Keratinocyte (primary cell): ENCODE measurements at regions not wholly inside any gene's neighbourhood (a gene's known extent, or its start where the extent isn't known, plus 50 kb on each side); places are given as distances from the start of the nearest gene placed in this dataset.

Experiments used
- DNase-seq: peaks from one replicate; pipeline ENCODE4 v3.0.0-alpha.2; 2011; ENCODE audit warnings: low read depth, missing footprints, low spot score
- FAIRE-seq: peaks from 2 replicates; lab custom pipeline; 2011; peaks lifted over from hg19 to GRCh38; lab: Jason Lieb, UNC
- H2AFZ ChIP-seq: 2 replicates; pipeline ENCODE4 v1.6.0; 2012; ENCODE audit warnings: low read length, control low read depth, inconsistent platforms; ENCODE audit not compliant: control insufficient read depth
- H3K27ac ChIP-seq: 2 replicates; pipeline ENCODE4 v1.5.1; 2011; ENCODE audit warnings: low read length; ENCODE audit not compliant: control insufficient read depth, insufficient read depth
- H3K27me3 ChIP-seq: 3 replicates; pipeline ENCODE4 v1.6.0; 2011; ENCODE audit warnings: low read length; ENCODE audit not compliant: control insufficient read depth, insufficient read depth; ENCODE audit errors: extremely low read depth
- H3K36me3 ChIP-seq, 2 experiments: 2 replicates in 1 of 2; 3 replicates in 1 of 2; pipeline ENCODE4 v1.5.1; 2011; ENCODE audit warnings: low read length in 2 of 2, mild to moderate bottlenecking in 1 of 2; ENCODE audit not compliant: control insufficient read depth in 2 of 2, insufficient read depth in 2 of 2; ENCODE audit errors: extremely low read depth in 1 of 2
- H3K4me1 ChIP-seq: 3 replicates; pipeline ENCODE4 v1.5.1; 2011; ENCODE audit warnings: low read length; ENCODE audit not compliant: control insufficient read depth, insufficient read depth; ENCODE audit errors: extremely low read depth
- H3K4me2 ChIP-seq: 3 replicates; pipeline ENCODE4 v1.6.0; 2011; ENCODE audit warnings: low read depth, low read length; ENCODE audit not compliant: control insufficient read depth, insufficient read depth; ENCODE audit errors: extremely low read depth
- H3K4me3 ChIP-seq, 3 experiments: fragments of 200-600 bp in 1 of 3; sonication (generic) in 1 of 3; 2 replicates in 2 of 3; 3 replicates in 1 of 3; pipeline ENCODE4 v1.5.1; 2011 to 2016; ENCODE audit warnings: low read length in 3 of 3, mild to moderate bottlenecking in 3 of 3, control low read depth in 2 of 3, inconsistent platforms in 1 of 3, low read depth in 1 of 3, mixed read lengths in 1 of 3, mixed run types in 1 of 3, moderate library complexity in 1 of 3; ENCODE audit not compliant: control insufficient read depth in 2 of 3, insufficient read depth in 2 of 3; ENCODE audit errors: extremely low read depth in 1 of 3
- H3K79me2 ChIP-seq: 2 replicates; pipeline ENCODE4 v1.6.0; 2012; ENCODE audit warnings: low read length; ENCODE audit not compliant: control insufficient read depth, insufficient read depth
- H3K9ac ChIP-seq: 3 replicates; pipeline ENCODE4 v1.6.0; 2011; ENCODE audit warnings: low read length; ENCODE audit not compliant: control insufficient read depth, insufficient read depth; ENCODE audit errors: extremely low read depth
- H3K9me1 ChIP-seq: 3 replicates; pipeline ENCODE4 v1.6.0; 2011; ENCODE audit warnings: low read length; ENCODE audit not compliant: control insufficient read depth, insufficient read depth; ENCODE audit errors: extremely low read depth
- H3K9me3 ChIP-seq: 2 replicates; pipeline ENCODE4 v1.5.1; 2012; ENCODE audit warnings: low read depth, low read length; ENCODE audit not compliant: control insufficient read depth
- H4K20me1 ChIP-seq: 3 replicates; pipeline ENCODE4 v1.6.0; 2011; ENCODE audit warnings: low read length; ENCODE audit not compliant: control insufficient read depth, insufficient read depth; ENCODE audit errors: extremely low read depth
- CTCF ChIP-seq, 3 experiments: IDR thresholded peaks in 1 of 3; conservative IDR thresholded peaks in 1 of 3; optimal IDR thresholded peaks in 1 of 3; 2 replicates in 2 of 3; 3 replicates in 1 of 3; pipeline versions ENCODE3 to v1.5.1; 2011; ENCODE audit warnings: low read length in 3 of 3, mild to moderate bottlenecking in 3 of 3, moderate library complexity in 2 of 3, control low read depth in 1 of 3, inconsistent platforms in 1 of 3; ENCODE audit not compliant: insufficient read depth in 2 of 3; ENCODE audit errors: extremely low read depth in 1 of 3
- EZH2 ChIP-seq: IDR thresholded peaks from one replicate; pipeline ENCODE4 v1.6.1; 2012; ENCODE audit warnings: inconsistent platforms, mild to moderate bottlenecking, low read length, moderate library complexity
- dilution Hi-C: fragments of 300-500 bp; cut with MboI; formaldehyde crosslinking; loops from one replicate; pipeline ENCODE4 v1.7.0; 2020; ENCODE audit warnings: low sequenced_read_pairs; ENCODE audit not compliant: extremely low pct_ligation_motif_present

- dilution Hi-C loops = no loop called here
- no peak overlapping the region for H3K27ac ChIP-seq
- H3K79me2 ChIP-seq = no peaks in the 10 kb centered on the region
- H3K4me1 ChIP-seq = no peaks in the 10 kb centered on the region
- no peak overlapping the region for H2AFZ ChIP-seq
- no peak overlapping the region for H3K4me3 ChIP-seq
- H3K9me1 ChIP-seq = no peaks in the 10 kb centered on the region
- no peaks in the 10 kb centered on the region for H3K36me3 ChIP-seq
- H3K4me2 ChIP-seq = no peak overlapping the region
- H3K27me3 ChIP-seq = no peaks in the 10 kb centered on the region
- DNase-seq (no peak), FAIRE-seq (no peak)
- TF ChIP-seq EZH2 (no peak), CTCF (optimal IDR thresholded peaks at IDR 0.05 in 1 of 3, IDR thresholded peaks at IDR 0.05 in 1 of 3, conservative IDR thresholded peaks at IDR 0.05 in 1 of 3; ENCODE audit: extremely low read depth in 1 of 3, insufficient read depth in 2 of 3, low read length in 3 of 3) (no peak)
- no peaks in the 10 kb centered on the region for H3K9me3 ChIP-seq
- no peaks in the 10 kb centered on the region for H4K20me1 ChIP-seq
- no peak overlapping the region for H3K9ac ChIP-seq
These were observed 134.7 kb upstream of the ZNF608 start for GRCh38 chr5:124880903-124881697.

- Histone ChIP-seq H3K27ac (no peak overlapping the region), H3K79me2 (no peaks in the 10 kb centered on the region), H3K9me1 (no peaks in the 10 kb centered on the region), H3K4me2 (no peak overlapping the region), H4K20me1 (no peaks in the 10 kb centered on the region), H3K9me3 (no peaks in the 10 kb centered on the region), H3K4me1 (no peaks in the 10 kb centered on the region), H3K36me3 (no peaks in the 10 kb centered on the region), H3K27me3 (no peaks in the 10 kb centered on the region), H2AFZ (no peak overlapping the region), H3K4me3 (no peak overlapping the region), H3K9ac (no peak overlapping the region)
- DNase-seq (no peak), FAIRE-seq (no peak)
- dilution Hi-C loops = no loop called here
- TF ChIP-seq EZH2 = no peak
- no peak for TF ChIP-seq CTCF (optimal IDR thresholded peaks at IDR 0.05 in 1 of 3, IDR thresholded peaks at IDR 0.05 in 1 of 3, conservative IDR thresholded peaks at IDR 0.05 in 1 of 3; ENCODE audit: extremely low read depth in 1 of 3, insufficient read depth in 2 of 3, low read length in 3 of 3)
These were observed 137.2 kb upstream of the ZNF608 start for GRCh38 chr5:124883681-124884080.
